Brain microvascular endothelial cell (primary cell): ENCODE measurements at regions not wholly inside any gene's neighbourhood (a gene's known extent, or its start where the extent isn't known, plus 50 kb on each side); places are given as distances from the start of the nearest gene placed in this dataset.

Source experiments
- DNase-seq: peaks from one replicate; pipeline ENCODE4 v3.0.0-alpha.2; 2020
- H3K27ac ChIP-seq: fragments of 250-450 bp; sonication (Bioruptor Pico); 2 replicates; pipeline ENCODE4 v1.5.1; 2020; ENCODE audit warnings: mild to moderate bottlenecking, moderate library complexity
- H3K27me3 ChIP-seq: fragments of 250-450 bp; sonication (Bioruptor Pico); replicated peaks from 2 replicates; pipeline ENCODE4 v1.5.1; 2020; ENCODE audit warnings: mild to moderate bottlenecking
- H3K36me3 ChIP-seq: fragments of 250-450 bp; sonication (Bioruptor Pico); replicated peaks from 2 replicates; pipeline ENCODE4 v1.5.1; 2020; ENCODE audit warnings: mild to moderate bottlenecking
- H3K4me3 ChIP-seq: 2 replicates; pipeline ENCODE4 v1.5.1; 2011; ENCODE audit warnings: low read depth, mild to moderate bottlenecking, control low read depth, low read length, moderate library complexity
- in situ Hi-C: cut with HindIII; loops from 2 replicates; pipeline ENCODE4 v1.10.0; 2017; ENCODE audit warnings: low sequenced_read_pairs, low pct_ligation_motif_present
- TF ChIP-seq, protein P1 (sequence below): IDR thresholded peaks from 2 replicates; pipeline ENCODE4 v1.5.1; 2011; ENCODE audit warnings: low read depth, mild to moderate bottlenecking, moderate library complexity, low read length, control low read depth, inconsistent platforms; ENCODE audit errors: missing control alignments

DNA sequence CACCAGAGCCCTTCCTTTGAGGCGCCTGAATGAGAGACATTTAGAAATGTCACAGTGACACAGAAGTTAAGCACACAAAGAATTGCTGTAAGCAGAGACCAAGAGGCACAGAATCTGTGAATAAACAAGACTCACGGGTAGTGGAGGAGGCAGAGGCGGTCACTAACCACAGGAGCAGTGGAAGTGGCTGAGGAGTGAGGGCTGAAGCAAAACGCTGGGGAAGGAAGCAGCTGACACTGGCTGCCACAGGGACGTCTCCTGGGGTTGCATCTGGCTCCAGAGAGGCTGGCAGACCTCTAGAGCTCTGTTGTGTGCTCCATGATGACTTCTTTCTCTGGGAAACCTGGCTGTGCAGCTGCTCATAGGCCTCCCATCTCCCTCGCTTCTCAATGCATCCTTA lies 65.0 kb upstream of the SLC2A12 start:
- TF ChIP-seq, protein P1, sequence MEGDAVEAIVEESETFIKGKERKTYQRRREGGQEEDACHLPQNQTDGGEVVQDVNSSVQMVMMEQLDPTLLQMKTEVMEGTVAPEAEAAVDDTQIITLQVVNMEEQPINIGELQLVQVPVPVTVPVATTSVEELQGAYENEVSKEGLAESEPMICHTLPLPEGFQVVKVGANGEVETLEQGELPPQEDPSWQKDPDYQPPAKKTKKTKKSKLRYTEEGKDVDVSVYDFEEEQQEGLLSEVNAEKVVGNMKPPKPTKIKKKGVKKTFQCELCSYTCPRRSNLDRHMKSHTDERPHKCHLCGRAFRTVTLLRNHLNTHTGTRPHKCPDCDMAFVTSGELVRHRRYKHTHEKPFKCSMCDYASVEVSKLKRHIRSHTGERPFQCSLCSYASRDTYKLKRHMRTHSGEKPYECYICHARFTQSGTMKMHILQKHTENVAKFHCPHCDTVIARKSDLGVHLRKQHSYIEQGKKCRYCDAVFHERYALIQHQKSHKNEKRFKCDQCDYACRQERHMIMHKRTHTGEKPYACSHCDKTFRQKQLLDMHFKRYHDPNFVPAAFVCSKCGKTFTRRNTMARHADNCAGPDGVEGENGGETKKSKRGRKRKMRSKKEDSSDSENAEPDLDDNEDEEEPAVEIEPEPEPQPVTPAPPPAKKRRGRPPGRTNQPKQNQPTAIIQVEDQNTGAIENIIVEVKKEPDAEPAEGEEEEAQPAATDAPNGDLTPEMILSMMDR: no peak
- DNase-seq: peak; percentile 39
- no peaks in the 10 kb centered on the region for H3K27me3 ChIP-seq

DNA sequence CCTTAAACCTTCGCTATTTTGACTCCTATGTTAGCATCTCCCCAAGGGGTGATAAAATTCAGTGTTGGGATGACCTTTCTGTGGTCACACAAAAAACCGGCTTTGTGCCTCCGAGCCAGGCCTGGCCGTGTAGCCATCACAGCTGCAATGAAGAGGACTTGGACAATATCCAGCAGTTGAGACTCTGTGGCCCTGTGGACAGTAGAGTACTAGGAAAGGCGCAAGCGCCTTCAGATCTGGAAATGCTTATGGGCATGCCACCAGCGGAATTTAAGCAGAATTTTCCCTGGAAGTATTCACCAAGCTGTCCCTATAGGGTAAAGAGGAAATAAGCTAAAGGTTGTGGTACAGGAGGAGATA lies 63.3 kb upstream of the SLC2A12 start:
- in situ Hi-C loops: no loop called here
- DNase-seq: no peak
- H3K27me3 ChIP-seq: no peaks in the 10 kb centered on the region
- no peak overlapping the region for H3K27ac ChIP-seq
- H3K36me3 ChIP-seq: no peaks in the 10 kb centered on the region
- TF ChIP-seq, protein P1: no peak
- H3K4me3 ChIP-seq: no peak overlapping the region

More for the DNA sequence above, 65.0 kb upstream of the SLC2A12 start:
- in situ Hi-C loops: no loop called here
- H3K4me3 ChIP-seq: no peak overlapping the region
- no peaks in the 10 kb centered on the region for H3K36me3 ChIP-seq
- no peak overlapping the region for H3K27ac ChIP-seq

DNA sequence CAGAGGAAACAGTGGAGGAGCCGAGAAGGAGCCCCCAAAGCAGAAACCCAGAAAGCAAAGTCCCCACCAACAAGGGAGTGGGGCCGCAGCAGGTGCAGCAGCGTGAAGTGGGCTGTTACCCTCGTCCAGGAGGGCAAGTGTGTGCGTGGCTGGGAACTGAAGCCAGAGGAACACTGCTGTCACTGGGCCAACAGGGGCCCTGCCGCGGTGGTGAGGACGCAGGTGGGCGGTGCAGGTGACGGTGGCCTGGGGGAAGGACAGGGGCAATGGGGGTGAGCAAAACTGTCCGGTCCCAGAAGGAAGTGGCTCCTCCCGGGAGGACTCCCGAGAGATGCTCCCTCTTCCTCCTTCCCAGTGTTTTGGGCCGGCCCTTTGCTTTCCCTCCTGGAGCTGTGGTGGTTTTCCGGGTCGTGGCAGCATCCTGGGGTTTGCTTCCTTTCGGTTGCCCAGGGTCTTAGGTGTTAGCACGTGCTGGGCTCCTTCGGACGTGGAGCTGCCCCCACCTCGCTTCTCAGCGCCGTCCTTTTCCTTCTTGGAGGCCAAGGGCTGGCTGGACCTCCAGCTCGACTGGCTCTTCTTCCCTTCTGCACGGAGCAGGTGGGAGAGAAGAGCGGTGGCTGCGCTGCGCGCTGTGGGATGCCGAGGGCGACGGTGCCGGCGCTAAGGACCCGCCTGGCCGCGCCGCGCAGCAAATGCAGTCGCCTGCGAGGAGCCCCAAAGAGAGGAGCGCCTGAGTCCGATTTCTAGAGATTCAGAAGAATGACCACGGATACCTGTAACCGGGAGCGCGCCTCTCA lies 62.7 kb upstream of the SLC2A12 start:
- Histone ChIP-seq H3K4me3 (no peak overlapping the region), H3K27me3 (no peaks in the 10 kb centered on the region), H3K27ac (no peak overlapping the region), H3K36me3 (no peaks in the 10 kb centered on the region)
- DNase-seq: no peak
- in situ Hi-C loops: no loop called here
- TF ChIP-seq, protein P1: no peak

DNA sequence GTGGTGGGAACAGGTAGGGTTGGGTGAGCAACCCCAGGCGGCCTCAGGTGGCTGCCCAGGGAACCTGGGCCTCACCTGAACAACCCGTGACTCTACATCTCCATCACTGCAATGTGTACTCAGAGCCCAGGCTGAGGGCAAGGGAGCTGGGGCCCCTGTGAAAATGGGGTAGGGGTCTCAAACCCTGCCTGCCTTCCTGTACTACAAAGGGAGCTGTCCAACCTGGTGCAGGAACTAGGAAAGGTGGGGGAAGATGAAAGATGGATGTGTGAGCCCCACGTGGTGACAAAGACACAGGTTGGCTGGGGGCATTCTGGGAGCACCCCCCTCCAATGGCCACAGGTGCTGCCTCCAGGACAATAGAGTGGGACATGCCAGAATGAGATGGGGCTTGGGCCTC lies 62.1 kb upstream of the SLC2A12 start:
- in situ Hi-C loops: no loop called here
- TF ChIP-seq, protein P1: no peak
- no peak overlapping the region for H3K27ac ChIP-seq
- DNase-seq: no peak
- H3K27me3 ChIP-seq: no peaks in the 10 kb centered on the region
- no peaks in the 10 kb centered on the region for H3K36me3 ChIP-seq
- H3K4me3 ChIP-seq: no peak overlapping the region

DNA sequence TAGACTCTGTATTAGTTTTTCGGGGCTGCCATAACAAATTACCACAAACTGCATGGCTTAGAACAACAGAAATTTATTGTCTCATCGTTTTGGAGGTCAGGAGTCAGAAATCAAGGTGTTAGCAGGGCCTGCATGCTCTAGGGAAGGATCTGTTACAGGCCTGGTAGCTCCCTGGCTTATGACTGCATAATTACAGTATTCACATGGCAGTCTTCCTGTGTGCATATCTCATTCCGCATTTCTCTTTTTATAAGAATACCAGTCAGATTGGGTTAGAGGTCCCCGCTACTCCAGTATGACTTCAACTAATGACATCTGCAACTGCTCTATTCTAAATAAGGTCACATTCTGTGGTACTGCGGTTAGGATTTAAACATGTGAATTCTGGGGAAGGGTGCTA lies 59.3 kb upstream of the SLC2A12 start:
- Histone ChIP-seq H3K27ac (no peak overlapping the region), H3K4me3 (no peak overlapping the region), H3K36me3 (no peaks in the 10 kb centered on the region), H3K27me3 (no peaks in the 10 kb centered on the region)
- in situ Hi-C loops: no loop called here
- TF ChIP-seq, protein P1: no peak
- DNase-seq: no peak
